Peyer's patch (tissue), 4 donors: ENCODE measurements at regions not wholly inside any gene's neighbourhood (a gene's known extent, or its start where the extent isn't known, plus 50 kb on each side); places are given as distances from the start of the nearest gene placed in this dataset.

Experiments
- DNase-seq, 3 donors: peaks; one replicate each; pipeline ENCODE4 v3.0.0-alpha.2; 2017 to 2019
- H3K27ac ChIP-seq, 4 donors: fragments of 200-600 bp; sonication (generic); one replicate each; pipeline ENCODE4 v1.5.1; 2016 to 2019
- H3K27me3 ChIP-seq, 2 donors: fragments of 200-600 bp; sonication (generic); one replicate each; pipeline ENCODE4 v1.5.1; 2019
- H3K36me3 ChIP-seq, 3 donors: fragments of 200-600 bp; sonication (generic); one replicate each; pipeline ENCODE4 v1.5.1; 2016 to 2019
- H3K4me1 ChIP-seq, 4 donors: fragments of 200-600 bp; sonication (generic); one replicate each; pipeline ENCODE4 v1.5.1; 2016 to 2019
- H3K4me3 ChIP-seq, 4 donors: fragments of 200-600 bp; sonication (generic); 1 replicate in 3 of 4; 2 replicates in 1 of 4; pipeline ENCODE4 v1.5.1; 2016 to 2019; ENCODE audit warnings: mild to moderate bottlenecking in 1 of 4
- H3K9me3 ChIP-seq, 4 donors: fragments of 200-600 bp; sonication (generic); one replicate each; pipeline ENCODE4 v1.5.1; 2016 to 2019; ENCODE audit warnings: mild to moderate bottlenecking in 1 of 4
- POLR2A ChIP-seq, 2 donors: fragments of 450-650 bp; IDR thresholded peaks; one replicate each; pipeline ENCODE4 v1.5.1; 2017; ENCODE audit warnings: antibody characterized with exemption in 2 of 2, mild to moderate bottlenecking in 2 of 2, moderate library complexity in 2 of 2
- TF ChIP-seq, protein P1 (sequence below), 6 experiments: fragments of 450-650 bp in 4 of 6; fragments of 200-600 bp in 2 of 6; sonication (generic) in 1 of 6; IDR thresholded peaks; one replicate each; pipeline ENCODE4 v1.5.1; 2017 to 2019; ENCODE audit warnings: antibody characterized with exemption in 6 of 6, mild to moderate bottlenecking in 3 of 6, moderate library complexity in 1 of 6

DNA sequence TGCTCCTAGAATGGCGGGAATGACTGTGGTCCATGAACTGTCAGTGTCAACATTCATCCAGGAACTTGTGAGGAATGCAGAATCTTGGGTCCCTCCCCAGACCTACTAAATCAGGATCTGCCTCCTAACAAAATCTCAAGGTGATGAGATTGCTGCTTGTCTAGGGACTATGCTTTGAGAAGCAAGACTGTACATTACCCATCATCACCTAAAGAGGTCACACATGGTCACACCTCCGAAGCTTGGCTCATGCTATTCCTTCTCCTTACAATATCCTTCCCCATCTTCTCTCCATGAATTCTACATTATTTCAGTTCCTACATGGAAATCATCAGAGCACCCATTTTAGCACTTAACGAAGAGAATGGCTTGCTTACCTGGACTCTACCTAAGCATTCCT, 102.3 kb upstream of the JARID2 start:
- Histone ChIP-seq H3K9me3 (no peaks in the 10 kb centered on the region), H3K4me1 (no peaks in the 10 kb centered on the region), H3K27me3 (no peaks in the 10 kb centered on the region), H3K36me3 (no peaks in the 10 kb centered on the region), H3K4me3 (no peak overlapping the region), H3K27ac (no peak overlapping the region)
- TF ChIP-seq, protein P1, sequence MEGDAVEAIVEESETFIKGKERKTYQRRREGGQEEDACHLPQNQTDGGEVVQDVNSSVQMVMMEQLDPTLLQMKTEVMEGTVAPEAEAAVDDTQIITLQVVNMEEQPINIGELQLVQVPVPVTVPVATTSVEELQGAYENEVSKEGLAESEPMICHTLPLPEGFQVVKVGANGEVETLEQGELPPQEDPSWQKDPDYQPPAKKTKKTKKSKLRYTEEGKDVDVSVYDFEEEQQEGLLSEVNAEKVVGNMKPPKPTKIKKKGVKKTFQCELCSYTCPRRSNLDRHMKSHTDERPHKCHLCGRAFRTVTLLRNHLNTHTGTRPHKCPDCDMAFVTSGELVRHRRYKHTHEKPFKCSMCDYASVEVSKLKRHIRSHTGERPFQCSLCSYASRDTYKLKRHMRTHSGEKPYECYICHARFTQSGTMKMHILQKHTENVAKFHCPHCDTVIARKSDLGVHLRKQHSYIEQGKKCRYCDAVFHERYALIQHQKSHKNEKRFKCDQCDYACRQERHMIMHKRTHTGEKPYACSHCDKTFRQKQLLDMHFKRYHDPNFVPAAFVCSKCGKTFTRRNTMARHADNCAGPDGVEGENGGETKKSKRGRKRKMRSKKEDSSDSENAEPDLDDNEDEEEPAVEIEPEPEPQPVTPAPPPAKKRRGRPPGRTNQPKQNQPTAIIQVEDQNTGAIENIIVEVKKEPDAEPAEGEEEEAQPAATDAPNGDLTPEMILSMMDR (IDR thresholded peaks at IDR 0.05), result no peak
- TF ChIP-seq POLR2A (IDR thresholded peaks at IDR 0.05), result no peak
- no peak for DNase-seq

DNA sequence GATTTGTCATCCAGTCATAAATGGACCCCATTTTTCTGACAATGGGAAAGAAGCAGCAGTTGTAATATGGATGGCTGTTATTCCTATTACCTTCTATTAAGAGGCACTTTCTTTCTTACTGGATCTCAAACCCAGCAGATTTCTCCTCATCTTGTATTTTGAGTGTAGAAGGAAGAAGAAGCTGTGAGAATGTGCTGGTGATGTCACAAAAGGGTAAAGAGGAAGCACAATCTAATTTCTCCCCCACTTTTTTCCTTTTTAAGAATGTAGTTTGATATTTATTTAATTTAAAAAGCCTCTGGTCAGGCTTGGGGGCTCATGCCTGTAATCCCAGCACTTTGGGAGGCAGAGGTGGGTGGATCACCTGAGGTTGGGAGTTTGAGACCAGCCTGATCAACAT, 100.0 kb upstream of the JARID2 start:
- no peak for DNase-seq
- TF ChIP-seq, protein P1 (IDR thresholded peaks at IDR 0.05), result no peak
- no peak for TF ChIP-seq POLR2A (IDR thresholded peaks at IDR 0.05)
- Histone ChIP-seq H3K36me3 (no peaks in the 10 kb centered on the region), H3K4me1 (no peaks in the 10 kb centered on the region), H3K4me3 (no peak overlapping the region), H3K9me3 (no peaks in the 10 kb centered on the region), H3K27me3 (no peaks in the 10 kb centered on the region), H3K27ac (no peak overlapping the region)

DNA sequence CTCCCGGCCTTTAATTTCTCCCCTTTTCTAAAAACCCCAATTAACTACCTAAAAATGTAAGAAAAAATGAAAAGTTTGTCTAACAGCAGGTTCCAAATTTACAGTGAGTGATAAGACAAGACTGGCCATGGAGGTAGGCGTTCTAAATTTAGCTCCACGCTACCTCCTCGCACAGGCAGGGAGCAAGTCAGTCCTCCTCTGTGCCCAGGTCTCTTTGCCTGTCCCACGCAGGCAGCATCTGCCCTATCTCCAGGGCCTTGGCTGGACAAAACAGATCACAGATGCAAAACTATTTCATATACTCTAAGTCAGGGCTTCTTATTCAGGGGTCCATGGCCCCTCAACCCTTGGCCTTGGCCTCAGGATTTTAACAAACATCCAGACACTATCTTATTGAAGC, 98.0 kb upstream of the JARID2 start:
- no peaks in the 10 kb centered on the region for H3K4me1 ChIP-seq
- H3K9me3 ChIP-seq, result no peaks in the 10 kb centered on the region
- TF ChIP-seq, protein P1 (IDR thresholded peaks at IDR 0.05), result no peak
- TF ChIP-seq POLR2A (IDR thresholded peaks at IDR 0.05), result no peak
- no peak overlapping the region for H3K4me3 ChIP-seq
- H3K27ac ChIP-seq, result no peak overlapping the region
- DNase-seq, result no peak
- H3K27me3 ChIP-seq, result no peaks in the 10 kb centered on the region
- no peaks in the 10 kb centered on the region for H3K36me3 ChIP-seq

DNA sequence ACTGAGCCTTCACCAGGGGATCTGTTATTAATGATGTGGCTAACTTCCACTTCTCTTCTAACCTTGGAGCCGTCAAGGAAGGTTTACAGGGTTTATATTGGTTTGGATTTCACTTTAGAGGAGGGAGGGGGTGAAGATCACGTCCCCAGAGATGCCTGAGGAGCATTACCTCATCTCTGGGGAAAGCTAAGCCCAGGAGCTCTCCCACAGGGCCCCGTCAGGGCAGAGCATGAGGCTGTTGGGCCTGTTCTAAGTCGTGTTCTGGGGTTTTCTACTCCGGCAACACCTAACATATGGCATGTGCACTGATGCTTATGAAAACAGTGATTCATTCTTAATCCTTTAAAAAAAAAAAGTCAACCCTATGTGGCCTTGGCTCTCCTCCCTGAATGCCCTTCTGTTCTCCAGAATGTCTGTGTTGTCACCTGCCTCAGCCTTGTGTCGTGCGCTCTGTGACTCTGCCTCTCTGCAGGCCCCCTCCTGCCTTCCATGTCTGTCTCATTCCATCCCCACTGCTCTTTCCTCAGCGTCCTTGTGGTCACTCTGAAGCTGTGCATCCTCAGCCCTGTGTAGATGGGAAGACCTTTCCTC, 97.4 kb upstream of the JARID2 start:
- DNase-seq, result no peak
- TF ChIP-seq, protein P1 (IDR thresholded peaks at IDR 0.05), result no peak
- no peak for TF ChIP-seq POLR2A (IDR thresholded peaks at IDR 0.05)
- Histone ChIP-seq H3K4me1 (no peaks in the 10 kb centered on the region), H3K27ac (no peak overlapping the region), H3K9me3 (no peaks in the 10 kb centered on the region), H3K36me3 (no peaks in the 10 kb centered on the region), H3K27me3 (no peaks in the 10 kb centered on the region), H3K4me3 (no peak overlapping the region)

DNA sequence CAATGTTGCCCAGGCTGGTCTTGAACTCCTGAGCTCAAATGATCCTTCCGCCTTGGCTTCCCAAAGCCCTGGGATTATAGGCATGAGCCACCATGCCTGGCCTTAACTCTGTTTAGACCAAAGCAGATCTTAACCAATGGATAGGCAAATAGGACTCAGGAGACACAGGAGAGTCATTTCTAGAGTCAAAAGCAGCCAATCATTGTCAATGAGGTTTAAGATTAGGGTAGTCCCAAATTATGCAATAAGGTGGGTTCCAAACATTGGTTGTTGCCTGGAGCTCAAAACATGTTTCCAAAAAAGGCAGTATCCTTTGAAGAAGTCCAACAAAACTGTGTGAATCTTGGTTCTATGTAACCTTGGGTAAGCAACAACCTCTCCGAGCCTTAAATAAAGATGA, 95.7 kb upstream of the JARID2 start:
- no peak for DNase-seq
- TF ChIP-seq POLR2A (IDR thresholded peaks at IDR 0.05), result no peak
- TF ChIP-seq, protein P1 (IDR thresholded peaks at IDR 0.05), result no peak
- no peak overlapping the region for H3K4me3 ChIP-seq

DNA sequence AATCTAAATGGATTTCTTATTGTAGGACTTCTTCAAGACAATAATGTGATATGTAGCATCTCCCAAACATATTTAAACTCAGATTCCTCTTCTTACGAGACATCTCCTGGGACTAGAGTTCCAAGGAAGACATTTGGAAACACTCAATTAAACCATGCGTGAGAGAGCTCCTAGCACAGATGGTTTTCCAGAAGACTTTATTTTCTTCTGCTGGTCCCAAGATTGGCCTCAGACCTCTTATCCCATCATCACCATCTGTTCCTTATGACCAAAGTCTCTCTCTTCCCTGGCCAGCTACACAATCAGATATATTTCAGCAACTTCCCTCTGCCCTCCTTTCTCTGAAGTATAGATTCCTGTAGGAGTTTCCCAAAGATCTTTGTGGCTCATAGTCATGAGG, 93.2 kb upstream of the JARID2 start:
- Histone ChIP-seq H3K9me3 (no peaks in the 10 kb centered on the region), H3K27ac (no peak overlapping the region), H3K27me3 (no peaks in the 10 kb centered on the region), H3K4me3 (no peak overlapping the region), H3K36me3 (no peaks in the 10 kb centered on the region), H3K4me1 (no peaks in the 10 kb centered on the region)
- TF ChIP-seq, protein P1 (IDR thresholded peaks at IDR 0.05), result no peak
- TF ChIP-seq POLR2A (IDR thresholded peaks at IDR 0.05), result no peak
- DNase-seq, result no peak

More for the DNA sequence above, 95.7 kb upstream of the JARID2 start:
- Histone ChIP-seq H3K4me1 (no peaks in the 10 kb centered on the region), H3K36me3 (no peaks in the 10 kb centered on the region), H3K27ac (no peak overlapping the region), H3K27me3 (no peaks in the 10 kb centered on the region), H3K9me3 (no peaks in the 10 kb centered on the region)
